ENCODE measurements at regions not wholly inside any gene's neighbourhood (a gene's known extent, or its start where the extent isn't known, plus 50 kb on each side); places are given as distances from the start of the nearest gene placed in this dataset.

GRCh38 chr14:54172114-54172513 is 215.5 kb upstream of the BMP4 start:
- no peak for TF ChIP-seq CTCF (IDR thresholded peaks at IDR 0.05)
- TF ChIP-seq POLR2AphosphoS5 (IDR thresholded peaks at IDR 0.05): no peak

Measured in esophagus muscularis mucosa (tissue), 3 donors.